ENCODE measurements at regions not wholly inside any gene's neighbourhood (a gene's known extent, or its start where the extent isn't known, plus 50 kb on each side); places are given as distances from the start of the nearest gene placed in this dataset.

DNA sequence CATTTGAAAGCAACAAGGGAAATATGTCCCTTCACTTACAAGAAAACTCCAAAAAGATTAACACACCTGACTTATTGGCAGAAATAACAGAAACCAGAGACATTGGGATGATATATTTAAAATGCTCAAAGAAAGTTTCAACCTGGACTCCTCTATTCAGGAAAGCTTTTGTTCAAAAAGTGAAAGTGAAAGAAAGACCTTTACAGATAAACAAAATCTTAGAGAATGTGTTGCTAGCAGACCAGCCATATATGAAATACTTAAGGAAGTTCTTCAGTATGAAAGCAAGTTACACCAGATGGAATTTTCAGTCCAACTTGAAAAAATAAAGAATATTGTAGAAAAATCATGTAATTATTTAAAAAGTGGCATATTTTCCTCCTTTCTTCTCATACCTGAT lies 1075.1 kb downstream of the NR2F1-AS1 start:
- peak; percentile 23 for DNase-seq (ENCODE audit: low spot score)

DNA sequence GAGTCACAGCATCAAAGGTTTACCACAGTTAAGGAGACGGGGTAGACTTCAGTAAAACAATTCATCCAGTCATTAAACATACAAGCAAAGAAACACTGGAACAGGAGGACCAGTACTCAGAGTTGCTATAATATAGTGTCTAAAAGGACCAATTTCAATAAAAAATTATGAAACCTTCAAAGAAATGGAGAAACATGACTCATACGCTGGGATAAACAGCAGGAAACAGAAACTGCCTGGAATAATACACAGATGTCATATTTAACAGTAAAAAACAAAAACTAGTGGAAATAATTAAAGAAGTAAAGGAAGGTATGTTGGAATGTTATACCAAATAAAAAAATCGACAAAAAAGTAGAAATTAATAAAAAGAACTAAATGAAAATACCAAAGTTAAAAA lies 1075.9 kb downstream of the NR2F1-AS1 start:
- DNase-seq (ENCODE audit: low spot score), result peak; percentile 24

DNA sequence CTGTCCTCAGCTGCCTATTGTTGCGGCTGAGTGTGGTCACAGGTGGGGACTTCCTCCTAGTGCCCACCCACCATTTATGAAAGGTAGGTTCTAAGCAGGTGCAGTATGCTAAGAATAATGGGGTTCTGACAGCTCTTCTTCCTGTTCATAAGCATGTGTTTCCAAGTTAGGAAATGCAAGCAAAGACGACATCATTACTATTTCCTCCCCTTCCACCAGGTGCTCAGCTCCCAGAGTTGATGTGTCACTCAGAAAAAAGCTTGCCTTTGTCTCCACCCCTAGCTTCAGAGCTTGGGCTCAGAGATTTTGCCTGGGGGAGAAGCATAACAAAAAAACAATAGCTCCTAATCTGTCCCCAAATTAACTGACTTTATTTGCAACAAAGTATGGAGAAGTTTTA lies 1076.7 kb downstream of the NR2F1-AS1 start:
- no peak for DNase-seq (ENCODE audit: low spot score)

DNA sequence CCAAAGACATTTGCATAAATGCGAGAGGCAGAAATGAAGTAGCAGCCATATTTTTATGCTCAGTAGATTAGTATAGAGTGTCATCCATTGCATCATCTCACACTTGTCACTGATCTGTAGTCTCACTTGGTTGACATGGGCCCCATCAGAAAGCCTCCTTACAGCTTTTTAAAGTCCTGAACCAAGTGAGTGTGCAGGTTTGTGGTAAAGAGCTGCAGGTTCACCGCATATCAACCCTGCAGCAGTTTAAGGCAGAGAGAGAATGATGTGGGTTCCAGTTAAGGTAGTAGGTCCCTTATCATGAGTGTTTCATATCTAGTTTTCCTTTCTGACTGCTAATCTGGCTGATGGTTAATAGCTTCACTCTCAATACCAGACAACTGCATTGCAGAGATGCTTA lies 1080.3 kb downstream of the NR2F1-AS1 start:
- no peak for DNase-seq (ENCODE audit: low spot score)

DNA sequence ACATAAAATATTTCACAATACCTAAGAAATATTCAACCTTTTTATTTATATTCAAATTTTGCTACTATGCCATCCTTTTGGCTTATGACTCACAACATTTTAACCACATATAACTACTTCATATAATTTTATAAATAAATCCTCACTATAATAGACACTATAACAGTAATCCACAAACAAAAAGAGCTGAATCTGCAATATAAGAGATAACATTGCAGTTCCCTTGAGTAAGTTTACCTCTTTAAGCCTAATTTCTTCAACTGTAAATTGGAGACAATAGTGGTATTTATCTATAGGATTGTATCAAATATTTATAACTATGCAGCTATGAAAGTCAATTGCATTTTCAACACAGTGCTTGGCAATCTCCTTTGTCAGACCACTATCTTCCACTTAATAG lies 1084.5 kb downstream of the NR2F1-AS1 start:
- DNase-seq (ENCODE audit: low spot score), result no peak

DNA sequence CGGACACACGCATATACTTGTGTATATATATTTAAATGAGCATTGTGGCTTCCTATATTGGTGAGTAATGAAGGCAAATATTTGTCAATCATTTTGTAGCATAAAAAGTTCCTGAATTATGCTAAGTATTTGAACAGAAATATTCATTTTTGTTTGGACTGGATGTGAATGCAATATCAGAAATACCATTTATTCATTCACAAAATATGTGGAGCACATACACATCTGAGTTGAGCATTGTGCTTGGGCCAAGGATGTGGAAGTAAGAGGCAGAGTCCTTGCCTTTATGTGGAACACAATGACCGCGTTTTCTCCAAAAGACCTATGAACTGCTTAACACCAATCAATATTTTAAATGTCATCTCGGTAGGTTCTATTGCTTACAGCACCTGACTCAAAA lies 1086.5 kb downstream of the NR2F1-AS1 start:
- no peak for DNase-seq (ENCODE audit: low spot score)

DNA sequence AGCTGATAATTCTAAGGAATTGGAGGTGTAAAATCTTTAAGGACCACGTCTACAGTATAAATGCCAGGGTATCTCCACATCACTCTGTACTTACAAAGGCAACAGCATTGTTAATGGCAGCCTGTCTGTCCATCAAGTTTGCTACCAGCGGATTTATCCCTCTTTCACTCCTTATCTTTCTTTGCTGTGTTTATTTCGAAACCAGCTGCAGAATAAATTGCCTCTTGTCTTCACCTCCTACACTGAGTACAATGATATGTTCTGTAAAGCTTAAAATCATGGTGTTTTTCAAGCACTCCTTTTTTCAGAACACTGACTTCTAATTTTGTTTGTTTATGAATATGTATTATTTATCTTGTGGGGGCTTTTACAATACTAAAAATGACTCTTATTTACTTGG lies 1088.1 kb downstream of the NR2F1-AS1 start:
- DNase-seq (ENCODE audit: low spot score), result no peak

DNA sequence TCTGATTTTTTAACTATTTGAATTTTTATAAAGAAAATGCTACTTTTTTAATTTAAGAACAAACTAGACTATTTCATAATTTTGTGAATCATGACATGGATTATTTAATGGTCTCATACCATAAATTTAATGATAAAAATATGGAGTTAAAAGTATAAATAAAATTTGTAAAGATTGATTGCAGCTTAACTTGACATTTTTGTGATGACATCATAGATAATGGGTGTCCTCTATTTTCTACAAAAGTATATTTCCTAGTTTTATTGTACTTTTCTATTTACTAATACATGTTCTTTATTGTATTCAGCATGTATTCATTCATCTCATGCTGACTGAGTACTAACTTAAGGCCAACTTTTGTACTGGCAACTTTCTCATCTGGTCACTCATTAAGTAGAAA lies 1096.5 kb downstream of the NR2F1-AS1 start:
- DNase-seq (ENCODE audit: low spot score), result no peak

DNA sequence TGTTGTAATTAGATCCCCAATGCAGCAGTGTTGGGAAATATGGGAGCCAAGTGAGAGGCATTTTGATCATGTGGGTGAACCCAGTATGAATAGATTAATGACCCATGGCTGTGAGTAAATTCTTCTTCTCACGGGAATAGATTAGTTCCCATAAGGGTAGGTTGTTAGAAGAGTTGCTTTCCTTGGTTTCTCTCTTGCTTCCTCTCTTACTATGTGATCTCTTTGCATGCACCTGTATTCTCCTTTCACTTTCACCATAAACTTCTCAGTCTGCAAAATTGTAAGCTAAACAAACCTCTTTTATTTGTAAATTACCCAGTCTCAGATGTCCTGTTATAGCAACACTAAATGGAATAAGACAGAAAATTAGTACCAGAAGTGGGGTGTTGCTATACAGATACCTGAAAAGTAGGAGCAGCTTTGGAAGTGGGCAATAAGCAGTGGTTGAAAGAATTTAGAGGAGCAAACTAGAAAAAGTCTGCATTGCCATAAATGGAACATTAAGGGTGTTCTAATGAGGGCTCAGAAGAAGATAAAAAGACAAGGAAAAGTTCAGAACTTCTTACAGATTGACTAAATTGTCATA lies 1090.0 kb upstream of the ARRDC3 start:
- DNase-seq (ENCODE audit: low spot score), result no peak

DNA sequence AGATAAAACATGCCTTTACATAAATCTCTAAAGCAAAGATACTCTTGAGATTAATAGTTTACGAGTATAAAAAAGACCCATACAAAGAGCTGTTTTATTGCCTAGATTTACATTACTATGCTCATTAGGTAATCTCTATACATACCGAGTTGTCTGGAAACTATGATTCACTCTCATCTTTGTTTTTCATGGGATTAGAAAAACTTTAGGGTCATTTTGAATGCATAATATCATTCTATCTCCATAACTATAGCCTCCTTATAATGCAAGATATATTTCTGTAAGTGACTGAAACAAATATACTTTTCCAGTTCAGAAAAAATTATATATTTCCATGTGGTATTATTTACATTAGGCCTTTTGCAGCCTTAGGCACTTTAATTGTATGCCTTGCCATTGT lies 1088.7 kb upstream of the ARRDC3 start:
- DNase-seq (ENCODE audit: low spot score), result no peak

DNA sequence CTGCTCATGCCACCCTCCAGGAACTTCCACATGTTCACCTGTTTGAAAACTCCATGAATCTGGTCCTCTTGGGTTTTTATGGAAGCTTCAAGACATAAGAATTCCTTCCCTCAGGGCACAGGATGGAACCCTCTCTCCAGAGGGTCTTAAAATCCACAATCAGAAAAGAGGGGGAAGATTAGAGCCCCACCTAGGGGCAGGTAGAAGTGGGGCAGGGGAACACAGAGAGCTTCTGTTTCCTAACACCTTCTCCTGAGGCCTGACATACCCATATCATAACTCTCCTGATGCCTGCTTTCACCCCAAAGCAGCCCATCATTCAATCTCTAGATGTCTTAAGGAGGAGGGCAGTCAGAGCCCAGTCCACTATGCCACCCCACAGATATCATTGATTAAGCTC lies 1087.7 kb upstream of the ARRDC3 start:
- no peak for DNase-seq (ENCODE audit: low spot score)

DNA sequence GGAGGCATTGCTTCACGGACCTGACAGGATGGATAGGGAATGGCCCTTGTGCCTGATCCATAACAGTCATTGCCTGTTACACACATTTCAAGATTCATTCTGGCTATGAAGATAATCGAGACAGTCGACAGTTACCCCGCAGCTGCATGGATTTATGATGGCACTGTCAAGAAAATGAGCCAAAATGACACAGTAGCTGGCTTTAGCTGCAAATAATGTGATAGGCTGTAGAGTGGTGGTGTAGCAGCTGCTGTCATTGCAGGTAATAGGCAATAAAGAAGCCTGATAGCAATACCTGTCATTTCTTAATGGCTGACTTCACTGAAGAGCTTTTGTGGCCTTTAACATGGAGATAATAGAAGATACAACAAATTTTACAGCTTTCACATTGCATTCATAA lies 1085.2 kb upstream of the ARRDC3 start:
- DNase-seq (ENCODE audit: low spot score), result no peak

DNA sequence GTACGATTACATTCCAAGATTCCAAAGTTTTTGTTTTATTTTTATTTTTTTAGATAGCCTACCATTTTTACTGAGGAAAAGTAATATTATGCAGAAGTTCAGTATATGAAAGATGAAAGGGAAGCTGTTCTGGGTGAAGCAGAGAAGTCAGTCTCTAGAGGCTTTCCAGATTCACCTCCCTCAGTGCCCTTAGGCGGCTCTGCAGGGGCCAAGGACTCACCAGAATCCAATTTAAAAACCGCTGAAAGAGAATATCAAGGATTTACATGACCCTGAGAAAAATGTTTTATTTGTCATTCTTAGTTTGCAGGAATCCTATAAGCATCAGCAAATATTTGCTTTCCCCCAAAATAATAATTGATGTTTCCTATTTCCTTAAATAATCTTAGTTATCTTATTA lies 1084.6 kb upstream of the ARRDC3 start:
- DNase-seq (ENCODE audit: low spot score), result no peak

DNA sequence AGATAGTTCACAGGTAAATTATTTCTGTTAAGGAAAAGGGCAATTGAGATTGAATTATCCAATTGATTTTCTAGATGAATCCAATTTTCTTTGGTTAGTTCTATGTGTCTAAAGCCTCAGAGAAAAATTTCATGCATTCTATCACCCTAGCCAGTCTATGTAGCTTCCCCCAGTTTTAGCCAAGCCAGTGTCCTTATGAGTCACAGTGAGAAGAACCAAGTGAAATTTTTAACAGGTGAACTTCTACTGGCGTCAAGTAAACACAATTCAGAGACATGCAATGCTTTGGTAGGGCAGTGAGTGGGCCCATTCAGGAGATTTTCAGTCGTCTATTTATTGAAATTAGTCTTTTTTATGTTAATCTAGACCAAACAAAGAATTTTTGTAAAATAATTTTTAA lies 1077.4 kb upstream of the ARRDC3 start:
- no peak for DNase-seq (ENCODE audit: low spot score)

DNA sequence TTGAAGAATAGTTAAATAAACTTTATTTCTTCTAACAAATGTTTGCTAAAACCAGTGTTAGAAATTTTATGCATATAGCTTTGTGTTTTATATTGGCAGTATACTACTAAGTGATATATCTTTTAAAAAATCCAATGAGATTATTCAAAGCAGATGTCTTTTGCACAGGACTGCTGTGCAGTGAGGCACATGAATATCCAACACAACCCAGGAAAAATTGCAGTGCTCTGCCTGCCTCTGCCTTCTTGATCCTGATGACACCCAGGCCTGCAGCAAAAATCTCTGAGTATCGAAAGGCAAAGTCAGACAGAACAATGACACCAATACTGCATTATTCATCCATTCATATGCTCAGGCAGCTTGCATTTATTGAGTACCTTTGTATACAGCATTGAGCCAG lies 1076.5 kb upstream of the ARRDC3 start:
- no peak for DNase-seq (ENCODE audit: low spot score)

DNA sequence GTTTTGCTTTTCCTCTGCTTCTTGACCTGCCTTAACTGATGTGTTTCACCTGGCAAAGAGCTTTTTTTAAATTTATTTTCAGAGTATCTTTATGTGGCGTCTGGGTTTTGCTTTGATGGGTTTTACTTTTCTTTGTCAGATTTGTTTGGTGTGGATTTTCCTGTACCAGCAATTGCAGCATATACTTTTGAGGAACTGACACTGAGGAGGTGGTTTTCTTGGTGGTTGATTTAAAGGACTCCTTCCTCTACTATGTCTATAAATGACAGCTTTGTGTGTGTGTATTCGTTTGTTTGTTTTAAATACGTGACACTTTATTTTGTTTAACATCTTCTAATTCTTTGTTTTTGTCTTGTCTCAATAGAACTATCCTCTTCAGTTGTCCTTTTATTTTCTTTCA lies 1071.9 kb upstream of the ARRDC3 start:
- DNase-seq (ENCODE audit: low spot score), result no peak

DNA sequence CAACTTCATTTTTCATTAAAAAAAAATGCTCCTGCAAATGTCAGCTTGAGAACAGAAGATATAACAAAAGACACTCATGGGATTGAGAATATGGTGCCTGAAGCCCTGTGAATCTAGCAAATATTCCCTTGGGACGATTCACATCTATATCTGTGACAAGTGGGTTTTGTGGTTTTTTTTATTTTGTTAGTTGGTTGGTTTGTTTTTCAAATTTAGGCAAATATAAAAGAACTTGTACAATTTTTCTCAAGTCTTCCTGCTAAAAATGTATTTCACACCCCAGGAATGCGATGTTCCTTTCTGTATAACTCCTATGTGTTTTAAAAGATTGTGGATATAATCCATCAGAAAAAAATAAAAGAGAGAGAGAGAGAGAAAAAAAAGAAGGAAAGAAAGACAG lies 1061.8 kb upstream of the ARRDC3 start:
- no peak for DNase-seq (ENCODE audit: low spot score)

DNA sequence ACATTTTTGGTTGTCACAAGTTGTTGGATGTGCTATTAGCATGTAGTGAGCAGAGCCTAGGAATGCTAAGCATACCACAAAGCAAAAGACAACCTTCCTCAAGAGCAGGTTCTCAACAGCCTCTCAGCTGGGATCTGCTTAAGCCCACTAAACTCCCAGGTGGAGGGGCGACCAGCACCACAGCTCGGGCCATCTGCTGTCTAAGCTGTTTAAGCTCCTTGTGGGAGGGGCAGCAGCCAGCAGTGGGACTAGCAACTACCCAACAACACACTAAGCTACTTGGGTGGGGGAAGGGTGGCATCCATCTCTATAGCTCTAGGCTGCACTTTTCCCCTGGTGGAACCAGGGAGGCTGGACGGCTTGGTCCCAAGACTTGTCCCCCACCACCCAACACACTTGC lies 1052.7 kb upstream of the ARRDC3 start:
- no peak for DNase-seq (ENCODE audit: low spot score)

DNA sequence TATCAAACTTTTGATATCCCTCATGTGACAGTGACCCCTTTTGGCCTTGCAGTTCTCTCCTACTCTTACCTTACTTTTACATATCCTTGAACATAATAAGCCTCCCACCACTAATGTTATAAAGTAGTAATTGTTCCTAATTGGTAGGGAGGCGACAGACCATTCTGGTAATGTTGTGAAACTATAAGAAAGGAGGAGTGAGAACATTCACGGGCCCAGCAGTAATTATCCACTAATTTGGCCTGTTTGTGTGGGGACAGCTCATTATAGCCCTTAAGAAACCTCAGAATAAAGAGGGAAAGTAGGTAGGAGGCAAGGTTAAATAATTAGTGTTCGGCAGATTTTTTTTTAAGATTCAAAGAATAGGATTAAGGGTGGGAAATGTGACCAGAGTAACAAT lies 1046.5 kb upstream of the ARRDC3 start:
- no peak for DNase-seq (ENCODE audit: low spot score)

DNA sequence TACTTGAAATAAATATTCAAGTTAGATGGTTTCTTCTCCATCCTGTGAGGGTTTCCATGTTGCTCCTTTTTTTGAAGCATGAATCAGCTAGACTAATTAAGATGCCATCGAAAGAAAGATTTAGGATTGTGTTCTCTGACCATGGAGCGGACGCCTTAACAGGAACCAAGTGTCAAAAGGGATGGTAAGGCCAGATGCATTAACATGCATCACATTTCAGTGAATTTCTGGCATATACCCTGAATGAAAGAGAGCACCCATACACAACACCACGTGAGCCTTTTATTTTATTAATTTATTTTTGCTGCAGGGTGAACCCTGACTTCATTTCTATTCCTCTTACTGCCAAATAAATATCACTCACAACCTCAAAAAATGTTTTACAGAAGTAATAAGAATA lies 1045.3 kb upstream of the ARRDC3 start:
- no peak for DNase-seq (ENCODE audit: low spot score)

DNA sequence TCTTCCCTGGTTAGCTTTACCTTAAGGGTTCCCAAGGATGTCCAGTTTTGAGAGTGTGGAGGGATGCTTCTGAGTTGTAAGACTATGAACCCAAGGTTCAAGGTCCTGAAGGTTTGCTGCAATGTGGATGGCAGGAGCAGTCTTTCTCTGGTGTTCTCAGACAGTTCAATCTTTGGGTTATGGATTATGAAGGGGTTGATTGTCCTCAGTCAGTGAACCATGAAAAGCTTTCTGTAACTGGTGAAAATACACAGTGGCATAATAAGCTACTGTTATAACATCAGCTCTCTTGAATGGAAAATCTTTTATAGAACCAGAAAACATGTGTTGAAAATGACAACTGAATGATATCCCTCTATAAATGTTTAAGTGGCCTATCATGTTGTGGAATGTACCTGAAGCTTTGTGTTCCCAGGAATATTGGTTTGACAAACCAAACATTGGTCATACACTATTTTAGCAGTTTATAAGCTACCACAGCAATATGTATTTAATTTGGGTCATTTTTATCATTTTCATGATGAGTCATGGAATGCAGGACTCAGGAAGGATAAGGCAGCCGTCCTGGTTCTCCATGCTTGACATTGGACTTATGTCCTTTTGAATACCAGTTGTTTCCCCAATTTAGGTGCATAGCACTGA lies 1041.8 kb upstream of the ARRDC3 start:
- no peak for DNase-seq (ENCODE audit: low spot score)

DNA sequence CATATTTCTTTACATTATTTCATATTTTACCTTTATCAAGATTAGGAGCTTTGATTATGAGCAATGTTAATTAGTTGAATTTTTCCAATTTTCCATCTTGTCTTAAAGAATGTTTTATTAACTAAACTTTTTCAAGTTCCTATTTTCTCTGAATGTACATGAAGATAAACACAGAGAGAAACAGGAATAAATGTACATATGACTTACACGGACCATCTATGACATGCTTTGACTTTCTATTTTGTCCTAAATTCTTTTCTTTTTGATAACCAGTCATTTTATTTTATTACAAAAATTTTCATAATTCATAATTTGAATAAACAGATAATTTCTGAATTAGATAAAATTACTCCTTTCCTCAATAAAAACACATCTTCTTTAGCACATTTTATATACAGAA lies 1038.8 kb upstream of the ARRDC3 start:
- DNase-seq (ENCODE audit: low spot score), result peak; percentile 19

DNA sequence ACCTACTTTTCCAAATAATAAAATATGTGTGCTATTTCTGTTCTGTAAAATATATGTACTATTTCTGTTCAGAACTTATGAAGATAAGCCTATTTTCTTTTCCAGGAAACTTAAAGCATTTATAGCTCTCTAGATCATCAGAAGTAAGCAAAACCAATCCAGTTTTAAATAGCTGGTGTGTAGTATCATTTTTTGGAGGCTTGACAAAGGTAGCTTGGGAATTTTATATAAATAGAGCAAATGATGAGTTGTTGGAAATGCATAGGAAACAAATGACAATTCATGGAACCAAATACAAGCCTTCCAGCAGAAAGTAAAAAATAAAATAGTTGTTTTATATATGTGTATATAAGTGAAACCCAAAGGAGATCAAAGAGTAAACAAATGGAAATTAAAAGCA lies 1038.1 kb upstream of the ARRDC3 start:
- no peak for DNase-seq (ENCODE audit: low spot score)

DNA sequence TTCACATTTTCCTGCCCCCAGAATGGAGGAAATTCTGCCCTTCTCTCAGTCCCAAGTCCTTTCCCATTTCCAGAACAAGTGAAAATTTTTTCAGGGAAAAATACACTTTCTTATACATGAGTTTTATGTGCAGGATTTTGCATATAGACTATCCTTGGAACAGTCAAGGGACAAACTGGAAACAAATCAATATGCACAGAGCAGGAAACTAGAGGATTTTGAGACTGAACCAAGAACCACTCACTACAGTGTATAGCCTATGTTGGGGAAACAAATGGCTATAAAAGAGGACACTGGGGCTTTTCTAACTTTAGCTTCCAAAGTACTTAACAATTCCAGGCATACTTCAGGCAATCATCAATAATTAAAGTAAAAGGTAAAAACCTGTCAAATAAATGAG lies 1036.1 kb upstream of the ARRDC3 start:
- no peak for DNase-seq (ENCODE audit: low spot score)

Measured in A172 (cell line).